Hematopoietic multipotent progenitor cell treated with erythropoietin and hydrocortisone succinate and interleukin-3 and kit ligand, for 15 days (in vitro differentiated cells): ENCODE measurements at regions not wholly inside any gene's neighbourhood (a gene's known extent, or its start where the extent isn't known, plus 50 kb on each side); places are given as distances from the start of the nearest gene placed in this dataset.

Experiments used
- DNase-seq: peaks from one replicate; pipeline ENCODE4 v3.0.0-alpha.2; 2015; ENCODE audit warnings: low spot score

DNA sequence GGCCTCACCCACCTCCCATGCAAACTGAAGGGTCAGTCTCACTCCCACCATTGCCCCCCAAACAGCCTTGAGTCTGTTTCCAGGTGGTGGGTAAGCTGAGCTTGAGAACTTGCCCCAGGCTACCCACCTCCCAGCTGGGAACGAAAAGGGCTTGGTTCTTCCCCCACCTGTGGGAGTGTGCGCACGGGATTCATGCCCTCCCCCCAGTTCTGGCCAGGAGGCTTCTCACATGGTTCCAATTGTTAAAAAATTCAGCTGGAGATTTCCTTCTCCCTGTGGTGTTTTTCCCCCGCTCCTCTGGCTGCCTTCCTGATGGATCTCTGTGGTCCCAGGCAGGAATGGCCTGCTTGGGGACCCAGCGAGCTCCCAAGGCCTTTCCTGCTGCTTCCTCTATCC, 81.8 kb upstream of the C21orf91 start:
- no peak for DNase-seq

GRCh38 chr21:17900281-17900989, 81.3 kb upstream of the C21orf91 start:
- no peak for DNase-seq

- no peak for DNase-seq
These were observed 70.0 kb upstream of the C21orf91 start for GRCh38 chr21:17889171-17889570.

- DNase-seq = no peak
These were observed 50.0 kb upstream of the C21orf91 start for GRCh38 chr21:17869115-17869514.
